Prostate gland (tissue), 2 donors: ENCODE measurements at regions not wholly inside any gene's neighbourhood (a gene's known extent, or its start where the extent isn't known, plus 50 kb on each side); places are given as distances from the start of the nearest gene placed in this dataset.

ENCODE experiments used
- DNase-seq: peaks from one replicate; pipeline ENCODE4 v3.0.0-alpha.2; 2019; ENCODE audit warnings: low spot score
- H3K27ac ChIP-seq, 2 donors: fragments of 200-600 bp; sonication (generic); 2 replicates each; pipeline ENCODE4 v1.5.1; 2017 to 2019
- H3K27me3 ChIP-seq: fragments of 200-600 bp; sonication (generic); replicated peaks from 2 replicates; pipeline ENCODE4 v1.5.1; 2019; ENCODE audit not compliant: insufficient read depth
- H3K36me3 ChIP-seq, 2 donors: fragments of 200-600 bp; sonication (generic); 1 replicate in 1 of 2; 2 replicates in 1 of 2; pipeline versions ENCODE4 v1.5.1 to v1.8.1; 2017 to 2019
- H3K4me1 ChIP-seq: fragments of 200-600 bp; sonication (generic); replicated peaks from 2 replicates; pipeline ENCODE4 v1.5.1; 2019
- H3K4me3 ChIP-seq, 2 donors: fragments of 200-600 bp; sonication (generic); 2 replicates each; pipeline ENCODE4 v1.5.1; 2017 to 2019
- H3K9me3 ChIP-seq: fragments of 200-600 bp; sonication (generic); 2 replicates; pipeline ENCODE4 v1.5.1; 2017
- POLR2A ChIP-seq: fragments of 450-650 bp; IDR thresholded peaks from one replicate; pipeline ENCODE4 v1.6.1; 2016; ENCODE audit warnings: antibody characterized with exemption, mild to moderate bottlenecking
- POLR2AphosphoS5 ChIP-seq: sonication (generic); formaldehyde crosslinking; IDR thresholded peaks from one replicate; pipeline ENCODE4 v1.6.1; 2017; ENCODE audit warnings: antibody characterized with exemption
- WGBS: methylation state at CpG from one replicate; pipeline ENCODE4 v1.1.5; 2018; 5-methylcytosine and 5-hydroxymethylcytosine counted together
- intact Hi-C: fragments of 100-400 bp; cut with DNase I; formaldehyde crosslinking; loops from one replicate; pipeline ENCODE4 v1.14.2; 2022
- TF ChIP-seq, protein P1 (sequence below), 4 experiments: fragments of 200-600 bp in 2 of 4; fragments of 450-650 bp in 2 of 4; sonication (generic) in 2 of 4; IDR thresholded peaks; 1 replicate in 3 of 4; 2 replicates in 1 of 4; pipeline ENCODE4 v1.5.1; 2016 to 2019; ENCODE audit warnings: antibody characterized with exemption in 4 of 4, mild to moderate bottlenecking in 2 of 4, moderate library complexity in 2 of 4

DNA sequence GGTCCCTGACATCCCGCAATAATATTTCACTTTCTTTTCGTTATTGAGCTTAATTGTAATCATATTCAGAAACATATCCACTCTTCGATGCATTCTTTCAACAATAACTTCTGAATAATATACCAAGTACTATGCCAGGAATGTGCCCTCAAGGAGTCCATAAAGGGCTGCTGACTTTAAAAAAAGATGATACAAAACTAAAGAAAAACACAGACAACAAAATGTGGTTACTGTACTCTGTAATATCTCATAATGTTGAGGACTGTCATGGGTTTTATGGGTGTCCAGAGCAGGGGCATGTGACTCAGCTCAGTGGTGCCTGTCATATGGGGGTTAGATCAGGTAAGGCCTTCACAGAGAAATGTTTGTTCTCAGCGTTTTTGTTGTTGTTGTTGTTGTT lies 73.7 kb downstream of the ARL4A start:
- no peaks in the 10 kb centered on the region for H3K9me3 ChIP-seq
- no peak for TF ChIP-seq POLR2A
- no peak for TF ChIP-seq POLR2AphosphoS5
- TF ChIP-seq, protein P1, sequence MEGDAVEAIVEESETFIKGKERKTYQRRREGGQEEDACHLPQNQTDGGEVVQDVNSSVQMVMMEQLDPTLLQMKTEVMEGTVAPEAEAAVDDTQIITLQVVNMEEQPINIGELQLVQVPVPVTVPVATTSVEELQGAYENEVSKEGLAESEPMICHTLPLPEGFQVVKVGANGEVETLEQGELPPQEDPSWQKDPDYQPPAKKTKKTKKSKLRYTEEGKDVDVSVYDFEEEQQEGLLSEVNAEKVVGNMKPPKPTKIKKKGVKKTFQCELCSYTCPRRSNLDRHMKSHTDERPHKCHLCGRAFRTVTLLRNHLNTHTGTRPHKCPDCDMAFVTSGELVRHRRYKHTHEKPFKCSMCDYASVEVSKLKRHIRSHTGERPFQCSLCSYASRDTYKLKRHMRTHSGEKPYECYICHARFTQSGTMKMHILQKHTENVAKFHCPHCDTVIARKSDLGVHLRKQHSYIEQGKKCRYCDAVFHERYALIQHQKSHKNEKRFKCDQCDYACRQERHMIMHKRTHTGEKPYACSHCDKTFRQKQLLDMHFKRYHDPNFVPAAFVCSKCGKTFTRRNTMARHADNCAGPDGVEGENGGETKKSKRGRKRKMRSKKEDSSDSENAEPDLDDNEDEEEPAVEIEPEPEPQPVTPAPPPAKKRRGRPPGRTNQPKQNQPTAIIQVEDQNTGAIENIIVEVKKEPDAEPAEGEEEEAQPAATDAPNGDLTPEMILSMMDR (IDR thresholded peaks at IDR 0.05) = no peak
- intact Hi-C loops = no loop called here
- H3K36me3 ChIP-seq = no peaks in the 10 kb centered on the region
- H3K4me3 ChIP-seq = no peak overlapping the region
- WGBS = 93% methylated on average over 4 of the region's 4 CpGs
- no peaks in the 10 kb centered on the region for H3K27me3 ChIP-seq
- no peaks in the 10 kb centered on the region for H3K4me1 ChIP-seq
- DNase-seq = no peak
- H3K27ac ChIP-seq = no peak overlapping the region

DNA sequence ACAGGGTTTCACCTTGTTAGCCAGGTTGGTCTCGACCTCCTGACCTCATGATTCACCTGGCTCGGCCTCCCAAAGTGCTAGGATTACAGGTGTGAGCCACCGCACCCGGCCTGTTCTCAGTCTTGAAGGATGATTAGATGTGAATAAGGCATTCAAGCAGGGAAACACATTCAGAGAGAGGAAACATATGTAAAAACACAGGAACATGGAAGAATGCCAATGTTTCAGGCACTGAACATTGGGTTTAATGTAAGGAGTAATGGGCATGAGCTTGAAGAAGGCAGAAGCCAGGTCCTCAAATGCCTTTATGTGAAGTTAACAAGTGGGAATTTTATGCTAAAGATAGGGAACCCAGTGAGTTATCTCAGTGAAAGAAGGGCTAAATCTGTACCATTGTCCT lies 74.3 kb downstream of the ARL4A start:
- Histone ChIP-seq H3K4me1 (no peaks in the 10 kb centered on the region), H3K27ac (no peak overlapping the region), H3K4me3 (no peak overlapping the region), H3K36me3 (no peaks in the 10 kb centered on the region), H3K9me3 (no peaks in the 10 kb centered on the region), H3K27me3 (no peaks in the 10 kb centered on the region)
- 90% methylated on average over 4 of the region's 4 CpGs for WGBS
- TF ChIP-seq POLR2A (no peak), POLR2AphosphoS5 (no peak)
- TF ChIP-seq, protein P1 (IDR thresholded peaks at IDR 0.05) = no peak
- intact Hi-C loops = no loop called here
- no peak for DNase-seq

DNA sequence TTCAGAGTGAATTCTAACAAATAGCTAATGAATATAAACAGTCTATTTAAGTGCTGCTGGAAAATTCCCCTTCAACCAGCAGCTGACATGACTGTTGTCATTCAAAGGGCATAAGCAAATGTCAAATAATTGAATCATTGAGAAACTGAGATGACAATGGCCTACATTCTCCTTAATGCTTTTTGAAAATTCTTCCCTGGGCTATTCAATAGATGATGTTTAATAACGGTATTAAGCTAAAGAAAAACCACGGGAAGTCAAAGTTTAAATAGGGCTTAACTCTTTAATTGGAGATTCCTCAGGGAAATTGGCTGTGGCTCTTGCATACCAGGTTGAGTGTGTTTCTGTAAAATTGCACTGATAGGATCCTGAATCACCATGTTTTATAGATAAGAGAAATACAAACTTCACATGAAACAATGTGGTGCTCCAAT lies 77.0 kb downstream of the ARL4A start:
- no peaks in the 10 kb centered on the region for H3K9me3 ChIP-seq
- H3K27ac ChIP-seq = no peak overlapping the region
- WGBS = 62% methylated on average over 2 of the region's 2 CpGs
- no peaks in the 10 kb centered on the region for H3K27me3 ChIP-seq
- H3K36me3 ChIP-seq = no peaks in the 10 kb centered on the region
- intact Hi-C loops = no loop called here
- no peak overlapping the region for H3K4me3 ChIP-seq
- no peaks in the 10 kb centered on the region for H3K4me1 ChIP-seq
- no peak for DNase-seq
- TF ChIP-seq POLR2A (no peak), POLR2AphosphoS5 (no peak)

DNA sequence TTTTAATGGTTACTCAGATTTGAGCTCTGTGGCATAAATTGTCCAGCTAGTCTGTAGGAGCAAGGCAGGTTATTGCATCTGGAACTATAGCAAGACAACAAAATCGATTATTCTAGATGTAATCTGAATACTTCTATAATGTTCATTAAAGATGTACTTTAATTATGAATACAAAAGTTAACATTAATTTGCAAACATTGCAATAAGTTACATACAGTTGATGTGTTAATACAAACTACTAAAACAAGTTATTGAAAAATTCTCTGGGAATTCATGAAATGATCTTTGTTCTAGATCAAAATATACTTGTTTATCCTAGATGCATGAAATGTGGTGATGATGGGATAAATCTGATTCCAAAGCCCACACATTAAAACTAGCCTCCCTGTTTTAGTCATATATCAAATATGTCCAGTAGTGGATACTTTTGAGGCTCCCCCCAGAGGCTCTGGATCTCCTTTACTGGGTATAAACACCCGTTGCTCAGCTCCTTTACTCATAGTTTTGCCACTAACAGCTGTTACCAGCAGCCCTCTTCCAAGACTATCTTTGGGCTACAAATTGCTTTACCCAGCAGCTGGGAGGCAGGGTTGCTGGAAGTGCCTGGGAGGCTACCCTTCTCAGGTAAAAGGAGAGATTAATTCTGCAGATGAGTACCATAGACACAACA lies 78.1 kb downstream of the ARL4A start:
- DNase-seq = no peak
- H3K9me3 ChIP-seq = no peaks in the 10 kb centered on the region
- no peaks in the 10 kb centered on the region for H3K36me3 ChIP-seq
- no peak overlapping the region for H3K27ac ChIP-seq
- WGBS = 82% methylated on average over 2 of the region's 2 CpGs
- H3K4me1 ChIP-seq = no peaks in the 10 kb centered on the region
- TF ChIP-seq POLR2A = no peak
- TF ChIP-seq POLR2AphosphoS5 = no peak
- TF ChIP-seq, protein P1 (IDR thresholded peaks at IDR 0.05) = no peak
- no peaks in the 10 kb centered on the region for H3K27me3 ChIP-seq
- intact Hi-C loops = no loop called here
- no peak overlapping the region for H3K4me3 ChIP-seq

DNA sequence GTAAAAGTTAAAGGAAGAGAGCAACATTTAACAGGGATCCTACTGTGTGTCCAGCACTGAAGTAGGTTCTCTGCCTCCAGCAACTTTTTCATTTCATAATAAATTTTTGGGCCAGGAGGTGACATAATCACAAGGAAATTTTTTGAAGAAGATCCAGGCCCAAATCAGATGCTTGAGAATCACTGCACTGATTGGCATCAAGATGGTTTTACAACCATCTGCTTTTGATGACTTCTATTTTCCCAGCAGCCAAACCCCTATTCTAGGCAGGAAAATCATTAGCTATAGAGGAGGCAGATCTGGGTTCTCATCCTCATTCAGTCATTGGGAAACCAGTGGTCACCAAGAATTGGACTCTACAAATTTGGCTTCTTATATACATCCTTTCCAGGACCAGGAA lies 79.0 kb downstream of the ARL4A start:
- Histone ChIP-seq H3K9me3 (no peaks in the 10 kb centered on the region), H3K4me1 (peaks cover 3% of the 10 kb centered on the region), H3K4me3 (no peak overlapping the region), H3K36me3 (no peaks in the 10 kb centered on the region), H3K27ac (no peak overlapping the region), H3K27me3 (no peaks in the 10 kb centered on the region)
- intact Hi-C loops = no loop called here
- no peak for DNase-seq
- TF ChIP-seq, protein P1 (IDR thresholded peaks at IDR 0.05) = no peak
- TF ChIP-seq POLR2A (no peak), POLR2AphosphoS5 (no peak)
